Gastroesophageal sphincter (tissue), 4 donors: ENCODE measurements at regions not wholly inside any gene's neighbourhood (a gene's known extent, or its start where the extent isn't known, plus 50 kb on each side); places are given as distances from the start of the nearest gene placed in this dataset.

Experiments used
- ATAC-seq: fragments of 150-250 bp; one replicate; pipeline ENCODE4 v1.9.1; 2016; ENCODE audit warnings: mild to moderate bottlenecking, moderate library complexity
- H3K27ac ChIP-seq, 4 donors: fragments of 200-600 bp; sonication (generic) in 3 of 4; 1 replicate in 3 of 4; 2 replicates in 1 of 4; pipeline ENCODE4 v1.5.1; 2016 to 2019
- H3K27me3 ChIP-seq: fragments of 200-600 bp; sonication (generic); one replicate; pipeline ENCODE4 v1.5.1; 2019
- H3K36me3 ChIP-seq, 2 donors: fragments of 200-600 bp; sonication (generic); one replicate each; pipeline ENCODE4 v1.5.1; 2019; ENCODE audit warnings: control low read depth in 1 of 2
- H3K4me1 ChIP-seq, 3 donors: fragments of 200-600 bp; sonication (generic); 1 replicate in 2 of 3; 2 replicates in 1 of 3; pipeline ENCODE4 v1.5.1; 2016 to 2019; ENCODE audit warnings: control low read depth in 2 of 3
- H3K4me3 ChIP-seq, 2 donors: fragments of 200-600 bp; sonication (generic); one replicate each; pipeline ENCODE4 v1.5.1; 2019; ENCODE audit warnings: mild to moderate bottlenecking in 1 of 2, moderate library complexity in 1 of 2
- H3K9me3 ChIP-seq, 3 donors: fragments of 200-600 bp; sonication (generic); one replicate each; pipeline ENCODE4 v1.5.1; 2017 to 2019; ENCODE audit warnings: control low read depth in 2 of 3
- EP300 ChIP-seq: sonication (generic); formaldehyde crosslinking; IDR thresholded peaks from one replicate; pipeline ENCODE4 v1.6.1; 2017; ENCODE audit warnings: antibody characterized with exemption, mild to moderate bottlenecking
- POLR2A ChIP-seq, 2 donors: fragments of 450-650 bp; IDR thresholded peaks; one replicate each; pipeline ENCODE4 v1.6.1; 2017; ENCODE audit warnings: antibody characterized with exemption in 2 of 2, mild to moderate bottlenecking in 2 of 2, moderate library complexity in 1 of 2
- POLR2AphosphoS5 ChIP-seq: sonication (generic); formaldehyde crosslinking; IDR thresholded peaks from one replicate; pipeline ENCODE4 v1.6.1; 2017; ENCODE audit warnings: antibody characterized with exemption
- WGBS, 2 donors: methylation state at CpG; one replicate each; pipeline ENCODE4 v1.1.5; 2018; ENCODE audit warnings: low coverage in 1 of 2; 5-methylcytosine and 5-hydroxymethylcytosine counted together
- TF ChIP-seq, protein P1 (sequence below), 4 experiments: fragments of 200-600 bp in 2 of 4; fragments of 450-650 bp in 2 of 4; sonication (generic) in 1 of 4; IDR thresholded peaks; one replicate each; pipeline ENCODE4 v1.5.1; 2017 to 2019; ENCODE audit warnings: antibody characterized with exemption in 4 of 4, mild to moderate bottlenecking in 2 of 4, moderate library complexity in 2 of 4

DNA sequence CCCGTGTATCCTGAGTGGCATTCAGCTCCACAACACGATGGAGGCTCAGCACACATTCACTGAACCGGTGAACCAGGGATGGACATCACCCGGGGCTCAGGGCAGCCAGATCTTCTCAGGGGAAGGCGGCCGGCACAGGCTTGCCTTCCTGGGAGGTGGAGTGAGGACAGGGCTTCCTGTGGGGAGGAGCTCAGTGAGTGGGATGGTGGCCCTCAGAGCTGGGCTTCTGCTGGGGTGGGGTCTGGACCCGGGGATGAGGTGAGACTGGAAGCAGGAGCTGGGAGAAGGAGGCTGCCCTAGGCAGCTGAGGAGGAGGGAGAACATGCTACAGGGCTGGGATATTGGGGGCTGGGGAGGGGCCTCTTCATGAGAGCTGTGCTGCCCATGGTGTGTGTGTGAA, 58.5 kb upstream of the PRR23E start:
- no peak overlapping the region for H3K4me3 ChIP-seq
- peaks cover 0 to 37% (median 8%) of the 10 kb centered on the region in 3 donors for H3K4me1 ChIP-seq
- no peaks in the 10 kb centered on the region for H3K9me3 ChIP-seq
- H3K27ac ChIP-seq = no peak overlapping the region
- peaks cover 6% of the 10 kb centered on the region for H3K27me3 ChIP-seq
- ATAC-seq = no peak
- no peaks in the 10 kb centered on the region for H3K36me3 ChIP-seq
- no peak for TF ChIP-seq POLR2A (IDR thresholded peaks at IDR 0.05)
- TF ChIP-seq POLR2AphosphoS5 = no peak
- TF ChIP-seq, protein P1, sequence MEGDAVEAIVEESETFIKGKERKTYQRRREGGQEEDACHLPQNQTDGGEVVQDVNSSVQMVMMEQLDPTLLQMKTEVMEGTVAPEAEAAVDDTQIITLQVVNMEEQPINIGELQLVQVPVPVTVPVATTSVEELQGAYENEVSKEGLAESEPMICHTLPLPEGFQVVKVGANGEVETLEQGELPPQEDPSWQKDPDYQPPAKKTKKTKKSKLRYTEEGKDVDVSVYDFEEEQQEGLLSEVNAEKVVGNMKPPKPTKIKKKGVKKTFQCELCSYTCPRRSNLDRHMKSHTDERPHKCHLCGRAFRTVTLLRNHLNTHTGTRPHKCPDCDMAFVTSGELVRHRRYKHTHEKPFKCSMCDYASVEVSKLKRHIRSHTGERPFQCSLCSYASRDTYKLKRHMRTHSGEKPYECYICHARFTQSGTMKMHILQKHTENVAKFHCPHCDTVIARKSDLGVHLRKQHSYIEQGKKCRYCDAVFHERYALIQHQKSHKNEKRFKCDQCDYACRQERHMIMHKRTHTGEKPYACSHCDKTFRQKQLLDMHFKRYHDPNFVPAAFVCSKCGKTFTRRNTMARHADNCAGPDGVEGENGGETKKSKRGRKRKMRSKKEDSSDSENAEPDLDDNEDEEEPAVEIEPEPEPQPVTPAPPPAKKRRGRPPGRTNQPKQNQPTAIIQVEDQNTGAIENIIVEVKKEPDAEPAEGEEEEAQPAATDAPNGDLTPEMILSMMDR (IDR thresholded peaks at IDR 0.05) = no peak
- no peak for TF ChIP-seq EP300
- WGBS, 2 donors = 40% methylated on average over 1 of the region's 7 CpGs; no CpG with 5 or more reads in 1 of the 2 donors

DNA sequence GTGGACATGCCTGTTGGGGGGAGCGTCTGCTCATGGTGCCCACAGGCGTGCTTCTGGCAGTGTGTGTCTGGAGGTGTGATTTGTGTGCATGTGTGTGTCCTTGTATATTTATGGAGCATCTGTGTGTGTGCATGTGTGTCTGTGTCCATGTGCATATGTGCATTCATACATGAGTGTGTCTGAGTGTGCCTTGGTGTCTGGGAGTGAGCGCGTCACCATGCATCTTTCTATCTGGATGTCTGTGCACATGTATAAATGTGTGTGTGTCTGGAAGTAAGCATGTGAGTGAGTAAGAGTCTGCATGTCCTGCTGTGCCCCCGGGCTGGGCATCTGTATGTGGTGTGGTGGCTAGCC, 58.1 kb upstream of the PRR23E start:
- TF ChIP-seq POLR2AphosphoS5 = no peak
- TF ChIP-seq POLR2A (IDR thresholded peaks at IDR 0.05) = no peak
- TF ChIP-seq, protein P1 (IDR thresholded peaks at IDR 0.05) = no peak
- TF ChIP-seq EP300 = no peak
- Histone ChIP-seq H3K36me3 (no peaks in the 10 kb centered on the region), H3K27me3 (peaks cover 6% of the 10 kb centered on the region), H3K9me3 (no peaks in the 10 kb centered on the region), H3K27ac (peak overlapping the region in 2 of 4 donors; percentile 57 to 72), H3K4me3 (peak overlapping the region in 1 of 2 donors; percentile 48), H3K4me1 (peaks cover 0 to 37% (median 8%) of the 10 kb centered on the region in 3 donors)
- no CpG with 5 or more reads among the region's 5 CpGs for WGBS, 2 donors
- no peak for ATAC-seq

DNA sequence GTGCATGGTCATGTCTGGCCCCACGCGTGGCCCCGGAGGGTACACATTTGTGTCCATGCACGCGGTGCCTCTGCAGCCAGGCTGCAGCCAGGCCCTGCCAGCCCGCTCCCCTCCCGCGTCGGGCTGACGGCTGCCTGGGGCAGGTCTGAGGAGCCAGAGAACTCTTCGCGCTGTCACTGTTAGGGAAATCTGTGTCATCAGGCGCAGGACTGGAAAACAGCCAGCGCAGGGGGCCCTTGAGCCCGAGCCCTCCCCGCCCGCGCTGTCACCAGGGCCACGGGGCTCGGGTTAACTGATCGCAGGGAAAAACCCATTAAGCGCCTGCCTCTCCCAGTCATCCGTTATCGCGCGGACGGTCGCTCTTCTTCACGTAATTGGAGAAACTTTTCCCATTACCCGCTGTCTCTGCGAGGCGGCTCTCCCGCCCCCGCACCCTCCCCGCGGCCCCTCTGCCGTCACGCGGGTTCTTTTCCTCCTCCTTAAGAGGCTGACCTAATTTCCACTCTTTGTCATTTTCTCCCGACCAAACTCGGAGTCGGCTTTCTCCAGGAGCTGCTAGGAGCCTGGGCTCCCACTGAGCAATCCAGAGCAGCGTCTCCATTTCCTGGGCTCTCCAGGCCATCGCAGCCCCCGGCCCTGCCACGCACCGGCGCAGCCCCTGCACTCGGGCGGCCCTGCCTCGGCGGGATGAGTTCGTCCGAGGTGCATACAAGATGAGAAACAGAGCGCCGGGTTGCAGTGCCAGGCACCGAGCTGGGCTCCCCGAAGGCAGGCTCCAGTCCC, 57.5 kb upstream of the PRR23E start:
- H3K4me1 ChIP-seq = peaks cover 0 to 37% (median 8%) of the 10 kb centered on the region in 3 donors
- TF ChIP-seq EP300 = no peak
- TF ChIP-seq POLR2A (IDR thresholded peaks at IDR 0.05) = no peak
- TF ChIP-seq, protein P1 (IDR thresholded peaks at IDR 0.05) = no peak
- TF ChIP-seq POLR2AphosphoS5 = peak; percentile 3
- ATAC-seq = peak; percentile 46
- H3K4me3 ChIP-seq = peak overlapping the region; percentile 2 to 48
- no peaks in the 10 kb centered on the region for H3K9me3 ChIP-seq
- H3K27me3 ChIP-seq = peaks cover 6% of the 10 kb centered on the region
- H3K27ac ChIP-seq = peak overlapping the region in 2 of 4 donors; percentile 57 to 72
- 2% methylated on average over 10 of the region's 58 CpGs; no CpG with 5 or more reads in 1 of the 2 donors for WGBS, 2 donors
- H3K36me3 ChIP-seq = no peaks in the 10 kb centered on the region

DNA sequence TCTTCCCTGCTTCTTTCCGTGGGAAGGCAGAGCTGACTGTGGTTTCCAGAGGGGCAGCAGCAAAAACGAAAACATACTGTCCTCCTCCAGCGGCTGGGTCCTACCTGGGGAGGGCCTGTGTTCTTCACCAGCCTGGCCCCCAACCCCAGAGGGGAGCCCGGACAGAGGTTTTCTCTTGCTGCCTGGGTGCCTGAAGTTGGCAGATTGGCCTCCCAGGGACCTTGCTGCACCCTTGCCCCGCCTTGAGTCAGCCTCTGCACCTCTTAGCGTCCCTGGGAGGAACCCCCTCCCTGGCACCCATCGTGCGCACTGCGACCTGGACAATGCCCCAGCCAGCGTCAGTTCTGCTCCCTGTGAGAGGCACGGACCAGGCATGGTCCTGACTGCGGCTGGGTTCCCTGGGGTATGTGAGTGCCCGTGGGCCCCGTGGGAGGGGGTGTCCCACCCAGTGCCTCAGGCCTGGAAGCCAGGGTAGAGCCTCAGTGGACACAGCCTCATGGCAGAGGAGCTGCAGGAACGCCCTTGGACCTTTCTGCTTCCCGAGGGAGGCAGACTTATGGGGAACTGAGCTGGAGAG, 56.8 kb upstream of the PRR23E start:
- no peaks in the 10 kb centered on the region for H3K36me3 ChIP-seq
- WGBS, 2 donors = 17 to 83% methylated on average over 3 to 4 of the region's 16 CpGs
- no peak for TF ChIP-seq POLR2AphosphoS5
- TF ChIP-seq, protein P1 (IDR thresholded peaks at IDR 0.05) = no peak
- TF ChIP-seq EP300 = no peak
- no peak for TF ChIP-seq POLR2A (IDR thresholded peaks at IDR 0.05)
- peak overlapping the region in 1 of 2 donors; percentile 48 for H3K4me3 ChIP-seq
- peaks cover 0 to 37% (median 8%) of the 10 kb centered on the region in 3 donors for H3K4me1 ChIP-seq
- peak overlapping the region in 2 of 4 donors; percentile 57 to 72 for H3K27ac ChIP-seq
- ATAC-seq = no peak
- H3K27me3 ChIP-seq = peaks cover 6% of the 10 kb centered on the region
- no peaks in the 10 kb centered on the region for H3K9me3 ChIP-seq

DNA sequence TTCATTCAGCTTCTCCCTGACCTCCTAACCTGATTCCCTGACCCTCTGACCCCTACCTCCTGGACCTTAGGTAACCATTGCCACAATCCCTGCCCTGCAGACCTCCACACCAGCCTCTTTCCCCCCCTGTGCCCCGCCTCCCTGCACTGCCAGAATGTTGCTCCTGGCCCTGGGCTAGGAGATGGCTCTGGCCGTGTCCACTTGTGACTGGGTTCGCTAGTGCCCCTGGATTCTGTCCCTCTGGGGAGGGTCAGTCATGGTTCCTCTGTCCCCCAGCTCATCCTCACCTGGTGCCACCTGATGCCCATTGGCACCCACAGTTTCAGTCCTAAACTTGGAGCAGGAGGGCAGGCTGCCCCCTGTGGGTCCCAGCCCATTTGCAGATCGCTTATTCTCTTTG, 56.2 kb upstream of the PRR23E start:
- peaks cover 0 to 37% (median 8%) of the 10 kb centered on the region in 3 donors for H3K4me1 ChIP-seq
- H3K9me3 ChIP-seq = no peaks in the 10 kb centered on the region
- TF ChIP-seq EP300 (no peak), POLR2A (IDR thresholded peaks at IDR 0.05) (no peak), POLR2AphosphoS5 (no peak)
- TF ChIP-seq, protein P1 (IDR thresholded peaks at IDR 0.05) = no peak
- ATAC-seq = no peak
- H3K36me3 ChIP-seq = no peaks in the 10 kb centered on the region
- 90 to 100% methylated on average over 1 to 2 of the region's 4 CpGs for WGBS, 2 donors
- H3K27me3 ChIP-seq = peaks cover 3% of the 10 kb centered on the region
- no peak overlapping the region for H3K4me3 ChIP-seq
- no peak overlapping the region for H3K27ac ChIP-seq
